Peyer's patch (tissue), 4 donors: ENCODE measurements at regions not wholly inside any gene's neighbourhood (a gene's known extent, or its start where the extent isn't known, plus 50 kb on each side); places are given as distances from the start of the nearest gene placed in this dataset.
"Not testable (repeated sequence)": the region's sequence is repeated elsewhere in the genome, so short reads cannot be mapped to it uniquely, and the experiment has no call there.

Experiments
- CTCF ChIP-seq, 6 experiments: fragments of 450-650 bp in 4 of 6; fragments of 200-600 bp in 2 of 6; sonication (generic) in 1 of 6; IDR thresholded peaks; one replicate each; pipeline ENCODE4 v1.5.1; 2017 to 2019; ENCODE audit warnings: antibody characterized with exemption in 6 of 6, mild to moderate bottlenecking in 3 of 6, moderate library complexity in 1 of 6
- POLR2A ChIP-seq, 2 donors: fragments of 450-650 bp; IDR thresholded peaks; one replicate each; pipeline ENCODE4 v1.5.1; 2017; ENCODE audit warnings: antibody characterized with exemption in 2 of 2, mild to moderate bottlenecking in 2 of 2, moderate library complexity in 2 of 2

GRCh38 chr3:193037828-193038227 is 120.2 kb upstream of the MB21D2 start:
- not testable (repeated sequence) for TF ChIP-seq POLR2A, CTCF (IDR thresholded peaks at IDR 0.05)
